Lower leg skin (tissue), 4 donors: ENCODE measurements at regions not wholly inside any gene's neighbourhood (a gene's known extent, or its start where the extent isn't known, plus 50 kb on each side); places are given as distances from the start of the nearest gene placed in this dataset.

ENCODE experiments used
- DNase-seq, 2 donors: peaks; one replicate each; pipeline ENCODE4 v3.0.0-alpha.2; 2019; ENCODE audit warnings: low spot score in 2 of 2
- H3K4me3 ChIP-seq: fragments of 200-600 bp; sonication (generic); 2 replicates; pipeline ENCODE4 v1.5.1; 2017; ENCODE audit warnings: mild to moderate bottlenecking, low read depth; ENCODE audit not compliant: poor library complexity, severe bottlenecking
- POLR2A ChIP-seq, 2 donors: fragments of 450-650 bp; IDR thresholded peaks; one replicate each; pipeline ENCODE4 v1.6.1; 2016 to 2017; ENCODE audit warnings: antibody characterized with exemption in 2 of 2, mild to moderate bottlenecking in 1 of 2, moderate library complexity in 1 of 2
- WGBS, 2 donors: methylation state at CpG; one replicate each; pipeline ENCODE4 v1.1.5; 2018; 5-methylcytosine and 5-hydroxymethylcytosine counted together
- intact Hi-C: fragments of 100-400 bp; cut with DNase I; formaldehyde crosslinking; loops from one replicate; pipeline ENCODE4 v1.15.0; 2023; ENCODE audit warnings: low total_unique reads
- TF ChIP-seq, protein P1 (sequence below), 3 donors: fragments of 450-650 bp; IDR thresholded peaks; one replicate each; pipeline ENCODE4 v1.5.1; 2016; ENCODE audit warnings: antibody characterized with exemption in 3 of 3, mild to moderate bottlenecking in 3 of 3, moderate library complexity in 2 of 3

DNA sequence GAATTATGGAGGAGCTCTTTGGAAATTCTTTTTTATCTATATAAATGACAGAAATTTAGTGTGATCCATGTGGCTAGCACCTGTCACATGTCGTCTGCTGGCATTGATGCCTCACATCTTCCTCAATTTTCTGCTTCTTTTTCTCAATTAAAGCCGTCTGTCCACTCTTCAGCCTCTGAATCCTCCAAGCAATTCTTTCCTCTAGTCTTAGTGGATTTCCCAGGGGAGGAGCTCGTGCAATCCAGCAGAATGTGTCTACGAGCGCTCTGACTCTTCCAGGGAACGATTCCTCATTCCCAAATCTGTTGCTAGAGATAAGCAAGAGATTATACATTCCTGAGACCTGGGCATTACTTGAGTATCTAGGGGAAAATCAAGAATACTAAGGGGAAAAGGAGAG is 176.6 kb downstream of the EMP1 start:
- intact Hi-C loops = no loop called here
- no peak for DNase-seq
- no peak overlapping the region for H3K4me3 ChIP-seq
- WGBS, 2 donors = 61 to 68% methylated on average over 6 of the region's 6 CpGs
- TF ChIP-seq POLR2A (IDR thresholded peaks at IDR 0.05) = no peak
- TF ChIP-seq, protein P1, sequence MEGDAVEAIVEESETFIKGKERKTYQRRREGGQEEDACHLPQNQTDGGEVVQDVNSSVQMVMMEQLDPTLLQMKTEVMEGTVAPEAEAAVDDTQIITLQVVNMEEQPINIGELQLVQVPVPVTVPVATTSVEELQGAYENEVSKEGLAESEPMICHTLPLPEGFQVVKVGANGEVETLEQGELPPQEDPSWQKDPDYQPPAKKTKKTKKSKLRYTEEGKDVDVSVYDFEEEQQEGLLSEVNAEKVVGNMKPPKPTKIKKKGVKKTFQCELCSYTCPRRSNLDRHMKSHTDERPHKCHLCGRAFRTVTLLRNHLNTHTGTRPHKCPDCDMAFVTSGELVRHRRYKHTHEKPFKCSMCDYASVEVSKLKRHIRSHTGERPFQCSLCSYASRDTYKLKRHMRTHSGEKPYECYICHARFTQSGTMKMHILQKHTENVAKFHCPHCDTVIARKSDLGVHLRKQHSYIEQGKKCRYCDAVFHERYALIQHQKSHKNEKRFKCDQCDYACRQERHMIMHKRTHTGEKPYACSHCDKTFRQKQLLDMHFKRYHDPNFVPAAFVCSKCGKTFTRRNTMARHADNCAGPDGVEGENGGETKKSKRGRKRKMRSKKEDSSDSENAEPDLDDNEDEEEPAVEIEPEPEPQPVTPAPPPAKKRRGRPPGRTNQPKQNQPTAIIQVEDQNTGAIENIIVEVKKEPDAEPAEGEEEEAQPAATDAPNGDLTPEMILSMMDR (IDR thresholded peaks at IDR 0.05) = no peak

DNA sequence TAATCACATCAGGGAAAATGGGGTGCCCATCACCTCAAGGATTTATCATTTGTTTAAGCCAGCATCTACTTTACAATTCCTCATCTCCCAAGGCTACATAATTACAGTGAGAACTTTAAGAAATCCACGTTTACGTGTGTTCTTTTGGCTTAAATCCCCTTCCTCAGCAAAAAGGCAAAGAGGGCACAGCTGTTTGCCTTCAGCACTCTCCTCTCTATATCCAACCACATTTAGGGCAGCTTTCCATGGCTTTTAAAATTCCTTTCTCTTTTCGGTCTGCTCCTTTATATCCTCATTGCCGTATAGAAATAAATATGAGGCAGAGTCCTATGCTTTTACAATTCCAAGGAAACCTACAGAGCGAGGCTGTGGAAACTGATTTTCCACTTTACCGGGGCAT is 175.9 kb downstream of the EMP1 start:
- intact Hi-C loops = no loop called here
- no peak overlapping the region for H3K4me3 ChIP-seq
- 72 to 73% methylated on average over 6 of the region's 6 CpGs for WGBS, 2 donors
- TF ChIP-seq POLR2A (IDR thresholded peaks at IDR 0.05) = no peak
- TF ChIP-seq, protein P1 (IDR thresholded peaks at IDR 0.05) = no peak
- no peak for DNase-seq

DNA sequence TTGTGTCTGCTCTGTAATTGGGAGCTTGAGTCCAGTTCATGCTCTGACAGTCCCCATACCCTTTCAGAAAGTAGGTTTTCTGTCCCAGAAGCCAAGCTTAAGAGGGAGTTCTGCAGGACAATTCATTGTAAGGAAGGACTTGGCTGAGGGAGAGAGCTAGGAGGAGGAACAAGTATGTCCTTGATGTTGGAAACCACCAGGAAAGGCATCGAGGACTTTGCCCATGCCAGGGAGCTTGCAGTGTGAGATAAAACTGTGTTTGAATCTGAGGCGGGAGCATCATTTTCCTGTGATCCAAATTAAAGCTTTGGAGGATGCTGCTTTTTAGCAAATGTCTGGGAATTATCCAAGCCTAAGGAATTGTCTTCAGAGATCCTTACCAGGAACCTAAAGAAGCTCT is 175.3 kb downstream of the EMP1 start:
- WGBS, 2 donors = 82 to 83% methylated on average over 2 of the region's 2 CpGs
- intact Hi-C loops = no loop called here
- H3K4me3 ChIP-seq = no peak overlapping the region
- TF ChIP-seq POLR2A (IDR thresholded peaks at IDR 0.05) = no peak
- TF ChIP-seq, protein P1 (IDR thresholded peaks at IDR 0.05) = no peak
- DNase-seq = no peak

DNA sequence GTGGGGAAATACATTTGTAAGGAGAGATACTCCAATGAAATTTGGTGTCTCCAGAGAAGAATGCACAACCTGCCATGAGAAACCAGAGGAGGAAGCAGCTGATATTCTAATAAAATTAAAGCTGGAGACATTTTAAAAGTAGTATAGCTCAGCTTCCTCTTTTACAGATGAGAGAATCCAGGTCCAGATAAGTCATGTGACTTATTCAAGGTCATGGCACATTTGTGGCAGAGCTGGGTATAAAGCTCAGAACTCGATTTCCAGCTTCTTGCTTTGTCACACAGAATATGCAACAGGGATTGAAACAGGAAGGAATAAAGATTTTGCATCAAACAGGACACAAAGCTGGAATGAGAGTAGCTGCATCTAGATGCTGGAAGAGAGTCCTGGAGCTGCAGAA is 174.8 kb downstream of the EMP1 start:
- no peak for DNase-seq
- intact Hi-C loops = no loop called here
- TF ChIP-seq, protein P1 (IDR thresholded peaks at IDR 0.05) = no peak
- TF ChIP-seq POLR2A (IDR thresholded peaks at IDR 0.05) = no peak
- no peak overlapping the region for H3K4me3 ChIP-seq
- 41 to 48% methylated on average over 1 of the region's 1 CpG for WGBS, 2 donors

DNA sequence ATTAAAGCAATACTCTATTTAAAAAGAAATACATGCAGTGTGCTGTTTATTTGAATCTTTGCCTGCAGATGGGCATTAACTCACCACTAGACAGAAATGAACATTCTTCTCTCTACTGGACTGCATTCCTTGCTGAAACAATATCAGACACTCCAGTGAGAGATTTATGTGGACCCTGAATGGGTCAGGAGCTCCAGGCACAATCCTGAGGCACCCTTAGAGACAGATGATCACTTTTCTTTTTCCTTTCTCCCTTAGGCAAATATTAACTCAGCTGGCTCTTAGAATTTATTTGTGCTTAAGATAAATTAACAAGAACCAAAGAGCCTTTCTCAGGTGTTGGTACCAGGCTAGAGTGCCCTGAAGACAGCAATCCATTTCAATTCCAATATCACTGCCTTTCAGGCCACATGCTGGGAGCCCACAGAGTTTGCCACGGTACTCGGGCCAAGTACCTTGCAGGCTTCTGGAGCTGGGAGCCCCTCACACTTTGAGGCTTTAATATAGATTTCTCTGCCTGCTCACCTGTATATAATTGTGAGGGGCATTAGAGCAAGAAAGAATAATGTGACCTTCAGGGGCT is 173.0 kb downstream of the EMP1 start:
- H3K4me3 ChIP-seq = no peak overlapping the region
- 70 to 87% methylated on average over 2 of the region's 2 CpGs for WGBS, 2 donors
- intact Hi-C loops = no loop called here
- no peak for TF ChIP-seq POLR2A (IDR thresholded peaks at IDR 0.05)
- DNase-seq = no peak

DNA sequence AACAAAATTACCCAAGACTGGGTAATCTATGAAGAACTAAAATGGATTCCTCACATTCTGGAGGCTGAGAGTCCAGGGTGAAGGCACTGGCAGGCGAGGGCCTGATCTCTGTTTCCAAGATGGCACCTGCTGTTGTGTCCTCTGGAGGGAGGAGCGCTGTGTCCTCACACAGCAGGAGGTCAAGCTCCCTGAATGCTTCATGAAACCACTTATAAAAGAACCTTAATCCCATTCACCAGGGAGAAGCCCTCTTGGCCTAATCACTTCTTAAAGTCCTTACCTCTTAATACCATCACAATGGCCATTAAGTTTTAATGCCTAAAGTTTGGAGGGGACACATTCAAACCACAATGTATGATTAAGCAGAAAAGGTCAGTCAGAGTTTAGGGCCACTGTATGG is 172.4 kb downstream of the EMP1 start:
- intact Hi-C loops = no loop called here
- DNase-seq = no peak
- H3K4me3 ChIP-seq = no peak overlapping the region
- WGBS, 2 donors = 93 to 96% methylated on average over 2 of the region's 2 CpGs
- TF ChIP-seq, protein P1 (IDR thresholded peaks at IDR 0.05) = no peak
- no peak for TF ChIP-seq POLR2A (IDR thresholded peaks at IDR 0.05)
